ENCODE measurements at regions not wholly inside any gene's neighbourhood (a gene's known extent, or its start where the extent isn't known, plus 50 kb on each side); places are given as distances from the start of the nearest gene placed in this dataset.
"Not testable (repeated sequence)": the region's sequence is repeated elsewhere in the genome, so short reads cannot be mapped to it uniquely, and the experiment has no call there.

DNA sequence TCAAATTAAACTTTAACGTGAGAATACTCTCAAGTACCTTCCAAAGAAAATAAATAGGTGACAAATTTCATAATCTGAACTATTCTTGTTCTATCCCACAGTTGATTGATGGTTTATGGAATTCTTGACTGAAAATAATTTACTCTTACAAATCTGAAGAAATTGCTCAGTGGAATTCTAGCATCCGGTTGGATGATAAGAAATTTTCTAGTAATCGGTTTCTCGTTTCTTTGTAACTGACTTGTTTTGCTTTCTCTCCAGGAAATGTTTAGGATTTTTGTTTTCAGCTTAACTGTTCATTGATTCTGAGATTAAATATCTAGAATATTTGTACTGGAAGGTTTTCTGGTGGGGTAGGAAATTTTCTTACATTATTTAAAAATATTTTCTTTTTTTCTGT is 558.9 kb upstream of the ADAMTS5 start:
- in situ Hi-C loops (cut with HindIII; ENCODE audit: low sequenced_read_pairs), result no loop called here
- DNase-seq (ENCODE audit: low spot score), result no peak

DNA sequence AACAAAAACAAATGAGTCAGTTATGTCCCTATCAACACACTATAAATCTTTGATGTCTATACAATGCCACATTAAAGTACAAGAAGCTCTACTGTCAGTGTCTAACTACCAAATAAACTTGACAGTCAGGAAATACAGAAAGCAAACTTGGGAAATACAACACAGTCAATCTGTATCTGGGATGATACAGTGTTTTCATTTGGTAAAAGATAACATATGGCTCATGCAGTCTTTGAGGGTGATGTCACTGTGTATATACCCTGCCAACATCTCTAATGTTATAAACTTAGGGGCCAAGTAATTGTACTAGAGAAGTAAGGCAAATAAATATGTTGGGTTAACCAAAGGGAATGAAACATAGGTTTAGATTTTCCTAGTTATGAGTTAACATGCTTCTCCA is 552.5 kb upstream of the ADAMTS5 start:
- in situ Hi-C loops (cut with HindIII; ENCODE audit: low sequenced_read_pairs), result no loop called here
- DNase-seq (ENCODE audit: low spot score), result no peak

GRCh38 chr21:27517177-27517576 is 550.3 kb upstream of the ADAMTS5 start:
- DNase-seq (ENCODE audit: low spot score); in situ Hi-C loops (cut with HindIII; ENCODE audit: low sequenced_read_pairs): not testable (repeated sequence)

- DNase-seq (ENCODE audit: low spot score), result no peak
- in situ Hi-C loops (cut with HindIII; ENCODE audit: low sequenced_read_pairs), result no loop called here
Observed at GRCh38 chr21:27515676-27516075, 548.8 kb upstream of the ADAMTS5 start.

DNA sequence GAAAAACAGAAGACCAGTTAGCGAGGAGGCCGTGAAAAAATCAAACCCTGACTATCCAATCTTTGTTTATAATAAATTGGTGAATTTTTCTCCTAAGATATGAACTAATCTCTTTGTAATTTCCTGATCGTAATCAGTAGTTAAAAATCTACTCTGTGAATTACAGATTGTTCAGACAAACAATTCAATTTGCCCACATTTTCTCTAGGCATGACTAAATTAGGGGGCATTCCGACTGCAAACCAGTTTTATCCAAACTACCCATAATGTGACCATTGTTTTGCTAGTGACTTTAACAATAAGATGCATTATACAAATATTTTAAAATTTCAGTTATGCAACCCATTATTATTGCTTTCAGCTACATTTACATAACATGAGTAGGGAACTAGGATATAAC is 546.9 kb upstream of the ADAMTS5 start:
- DNase-seq (ENCODE audit: low spot score), result no peak

GRCh38 chr21:27513016-27513415 is 546.1 kb upstream of the ADAMTS5 start:
- in situ Hi-C loops (cut with HindIII; ENCODE audit: low sequenced_read_pairs), result no loop called here
- DNase-seq (ENCODE audit: low spot score), result no peak

More for the DNA sequence above, 546.9 kb upstream of the ADAMTS5 start:
- in situ Hi-C loops (cut with HindIII; ENCODE audit: low sequenced_read_pairs), result no loop called here

DNA sequence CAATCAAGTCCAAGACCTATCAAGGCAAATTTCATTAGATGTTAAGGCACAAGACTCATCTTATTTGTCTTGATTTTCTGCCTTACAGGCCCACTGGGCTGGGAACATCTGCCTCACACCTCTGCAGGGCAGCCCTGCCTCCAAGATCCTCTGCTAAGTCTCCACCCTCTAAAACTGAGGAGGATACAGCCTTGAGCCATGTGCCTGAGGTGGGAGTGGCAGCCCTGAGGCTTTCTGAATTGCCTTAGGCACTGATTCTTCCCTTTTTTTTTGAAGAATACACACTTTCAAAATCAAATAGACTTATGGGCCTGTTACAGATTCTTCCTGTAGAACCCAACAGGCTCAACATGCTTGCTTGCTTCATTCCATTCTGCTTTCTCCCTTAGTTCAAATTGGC is 544.3 kb upstream of the ADAMTS5 start:
- no peak for DNase-seq (ENCODE audit: low spot score)
- in situ Hi-C loops (cut with HindIII; ENCODE audit: low sequenced_read_pairs), result no loop called here

- in situ Hi-C loops (cut with HindIII; ENCODE audit: low sequenced_read_pairs), result no loop called here
- DNase-seq (ENCODE audit: low spot score), result no peak
Observed at GRCh38 chr21:27507695-27508094, 540.8 kb upstream of the ADAMTS5 start.

DNA sequence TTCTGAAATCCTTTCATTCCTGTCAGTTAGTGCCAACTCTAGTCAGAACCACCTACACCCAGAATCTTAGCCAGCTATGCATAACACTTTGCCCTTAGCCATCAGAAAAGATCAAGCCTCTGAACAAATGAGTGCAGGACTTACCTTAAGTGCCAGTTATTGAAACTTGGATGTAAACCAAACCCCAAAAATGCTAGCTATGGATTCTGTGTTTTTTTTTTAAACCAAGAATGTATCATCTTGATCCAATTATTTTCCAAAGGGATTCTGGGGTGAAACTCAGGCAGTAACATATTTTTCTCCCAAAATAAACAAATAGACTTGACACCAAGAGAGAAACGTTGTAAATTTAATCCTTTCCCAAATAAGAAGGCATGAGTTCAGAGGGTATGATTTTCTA is 538.6 kb upstream of the ADAMTS5 start:
- in situ Hi-C loops (cut with HindIII; ENCODE audit: low sequenced_read_pairs), result no loop called here
- DNase-seq (ENCODE audit: low spot score), result no peak

DNA sequence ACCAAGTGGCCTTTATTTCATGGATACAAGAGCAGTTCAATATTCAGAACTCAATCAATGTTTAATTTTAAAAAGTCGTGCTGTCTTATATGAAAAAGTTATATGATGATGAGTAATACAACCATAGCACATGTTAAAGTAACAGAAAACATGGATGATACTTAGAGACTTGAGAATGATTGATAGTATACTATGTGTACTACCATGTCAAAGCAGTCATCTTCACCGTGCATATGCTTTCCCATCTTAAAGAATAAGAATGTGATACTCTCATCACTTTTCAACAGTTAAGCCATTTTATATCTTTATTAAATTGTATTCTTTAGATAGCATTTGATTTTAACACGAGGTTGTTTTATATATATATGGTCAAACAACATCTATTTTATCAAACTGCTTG is 535.9 kb upstream of the ADAMTS5 start:
- in situ Hi-C loops (cut with HindIII; ENCODE audit: low sequenced_read_pairs), result no loop called here
- no peak for DNase-seq (ENCODE audit: low spot score)

DNA sequence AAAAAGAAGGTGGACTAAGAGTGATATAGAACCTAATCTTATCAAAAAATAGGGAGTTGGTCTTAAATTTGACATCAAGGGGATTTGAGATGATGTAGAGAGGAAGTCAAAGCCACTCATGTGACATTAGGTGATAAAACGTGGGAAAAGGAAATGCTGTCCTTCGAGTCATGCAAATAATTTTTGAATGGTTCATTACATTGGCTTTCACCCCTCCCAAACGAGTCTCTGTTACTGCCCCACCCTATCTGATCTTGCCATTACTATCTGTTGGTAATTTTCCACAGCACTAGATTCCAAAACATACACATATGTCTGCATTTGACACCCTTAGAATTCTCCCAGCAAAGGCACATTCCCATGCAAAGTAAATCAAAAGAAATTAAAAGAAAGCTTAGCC is 531.1 kb upstream of the ADAMTS5 start:
- in situ Hi-C loops (cut with HindIII; ENCODE audit: low sequenced_read_pairs), result no loop called here
- no peak for DNase-seq (ENCODE audit: low spot score)

DNA sequence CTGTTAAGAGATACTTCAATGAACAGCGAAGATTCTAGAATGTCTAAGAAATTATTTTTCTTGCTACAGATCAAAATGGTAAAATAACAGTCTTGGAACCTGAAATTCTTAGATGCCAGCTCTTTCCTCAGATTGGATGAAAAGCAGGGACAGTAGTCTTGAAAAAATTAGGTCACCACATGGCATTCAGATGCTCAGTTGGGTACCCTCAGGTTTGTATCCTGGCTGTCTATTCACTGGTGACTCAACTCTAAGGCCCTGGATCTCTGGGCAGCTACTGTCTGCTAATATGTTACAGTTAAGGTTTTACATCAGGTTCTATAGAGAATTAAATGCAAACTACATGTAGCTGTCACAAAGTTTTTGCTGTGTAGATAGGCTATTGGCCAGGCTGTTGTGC is 528.9 kb upstream of the ADAMTS5 start:
- peak; percentile 86 for DNase-seq (ENCODE audit: low spot score)
- in situ Hi-C loops (cut with HindIII; ENCODE audit: low sequenced_read_pairs), result no loop called here

DNA sequence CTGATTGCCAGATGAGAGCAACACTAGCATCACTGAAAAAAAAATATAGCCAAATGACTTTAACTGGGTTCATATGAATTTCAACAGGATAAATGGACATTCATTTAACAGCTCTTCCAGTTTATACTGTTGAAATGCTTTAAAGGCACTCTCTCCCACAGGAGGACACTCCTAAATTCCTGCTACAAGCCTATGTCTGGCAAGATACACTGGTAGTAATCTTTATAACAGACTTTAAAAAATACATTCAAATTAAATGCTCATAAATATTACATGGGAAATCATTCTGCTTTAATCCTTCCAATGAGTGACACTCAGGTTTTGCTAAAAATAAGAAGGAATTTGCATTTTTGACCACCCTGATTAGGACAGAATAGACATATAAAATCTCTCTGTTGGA is 526.7 kb upstream of the ADAMTS5 start:
- in situ Hi-C loops (cut with HindIII; ENCODE audit: low sequenced_read_pairs), result no loop called here
- DNase-seq (ENCODE audit: low spot score), result no peak

DNA sequence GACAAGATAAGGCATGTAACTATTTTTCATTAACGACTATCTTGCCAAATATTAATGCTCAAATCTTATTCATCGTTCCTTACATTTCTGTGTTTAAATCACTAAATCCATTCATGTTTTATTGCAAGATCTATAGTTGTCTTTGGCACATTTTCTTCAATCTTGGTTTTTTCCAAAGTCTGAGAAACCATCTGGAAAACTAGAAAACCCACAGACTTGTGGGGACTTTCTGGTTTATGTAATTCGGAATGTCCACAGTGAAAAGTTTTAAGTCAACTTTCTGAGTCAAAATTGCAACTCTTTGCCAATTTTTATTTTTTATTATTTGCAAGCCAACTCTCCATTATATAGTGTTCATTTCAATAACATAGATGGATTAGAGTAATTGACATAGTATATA is 520.8 kb upstream of the ADAMTS5 start:
- DNase-seq (ENCODE audit: low spot score), result no peak
- in situ Hi-C loops (cut with HindIII; ENCODE audit: low sequenced_read_pairs), result no loop called here

DNA sequence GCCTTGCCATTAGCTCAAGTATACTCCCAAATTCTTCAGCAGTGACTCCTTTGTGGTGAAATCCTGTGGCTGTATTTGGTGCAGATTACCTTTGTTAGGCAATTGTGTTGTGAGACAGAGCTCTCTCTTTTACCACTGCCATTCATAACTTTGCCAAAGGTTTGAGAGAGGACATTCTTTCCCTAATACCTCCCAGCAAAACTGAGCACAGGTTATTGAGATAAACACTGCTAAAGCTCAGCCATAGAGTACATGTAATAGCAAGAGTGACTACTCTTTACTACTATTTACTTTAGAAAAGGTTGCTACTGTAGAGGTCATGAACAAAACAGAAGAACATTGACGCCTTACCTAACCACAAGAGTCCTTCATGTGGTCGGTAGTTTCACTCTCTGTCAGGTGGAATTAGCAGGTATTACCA is 514.0 kb upstream of the ADAMTS5 start:
- in situ Hi-C loops (cut with HindIII; ENCODE audit: low sequenced_read_pairs), result no loop called here
- DNase-seq (ENCODE audit: low spot score), result no peak

GRCh38 chr21:27477296-27477695 is 510.4 kb upstream of the ADAMTS5 start:
- DNase-seq (ENCODE audit: low spot score), result no peak
- in situ Hi-C loops (cut with HindIII; ENCODE audit: low sequenced_read_pairs), result no loop called here

DNA sequence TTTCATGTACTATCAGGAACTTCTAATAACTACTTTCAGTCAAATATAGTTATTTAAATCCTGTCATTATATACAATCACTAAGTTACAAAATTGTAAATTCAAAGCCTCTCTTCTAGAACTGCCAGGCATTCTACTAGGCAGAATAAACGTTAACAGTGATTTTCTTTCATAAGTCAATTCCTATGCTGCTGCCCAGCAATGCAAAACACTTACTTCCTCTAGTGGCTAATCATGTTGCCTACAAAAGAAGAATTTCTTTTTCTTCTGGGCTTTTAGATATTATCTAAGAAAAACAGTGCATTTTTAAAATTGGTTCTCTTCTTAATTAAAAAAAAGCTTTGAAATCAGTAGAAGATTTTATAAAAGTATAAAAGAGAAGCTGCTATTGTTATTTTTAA is 509.8 kb upstream of the ADAMTS5 start:
- peak; percentile 17 for DNase-seq (ENCODE audit: low spot score)
- in situ Hi-C loops (cut with HindIII; ENCODE audit: low sequenced_read_pairs), result no loop called here

DNA sequence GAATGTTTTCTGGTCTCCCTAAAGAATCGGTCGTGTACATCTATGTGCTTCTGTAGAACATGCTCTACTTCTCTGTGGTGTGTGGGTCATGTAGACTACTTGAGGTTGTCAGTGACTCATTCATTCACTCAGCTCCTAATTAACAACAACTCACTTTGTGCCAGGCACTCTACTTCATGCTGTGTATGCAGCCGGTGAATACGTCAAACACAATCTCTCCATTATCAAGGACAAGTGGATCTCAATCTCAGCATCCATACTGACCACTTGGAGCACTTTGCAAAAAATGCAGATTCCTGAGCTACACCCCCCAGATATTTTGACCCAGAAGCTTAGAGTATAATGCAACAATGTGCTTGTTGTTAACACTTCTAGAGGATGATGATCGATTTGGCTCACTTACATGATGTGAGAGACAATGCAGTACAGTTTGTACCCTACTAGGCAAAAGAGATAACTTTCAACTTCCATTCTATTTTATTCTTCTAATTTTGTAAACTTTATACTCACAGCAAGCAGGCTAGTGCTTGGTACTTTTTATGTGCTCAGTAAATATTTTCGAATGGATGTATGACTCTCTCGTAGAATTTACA is 508.6 kb upstream of the ADAMTS5 start:
- DNase-seq (ENCODE audit: low spot score), result peak; percentile 13
- in situ Hi-C loops (cut with HindIII; ENCODE audit: low sequenced_read_pairs), result no loop called here

DNA sequence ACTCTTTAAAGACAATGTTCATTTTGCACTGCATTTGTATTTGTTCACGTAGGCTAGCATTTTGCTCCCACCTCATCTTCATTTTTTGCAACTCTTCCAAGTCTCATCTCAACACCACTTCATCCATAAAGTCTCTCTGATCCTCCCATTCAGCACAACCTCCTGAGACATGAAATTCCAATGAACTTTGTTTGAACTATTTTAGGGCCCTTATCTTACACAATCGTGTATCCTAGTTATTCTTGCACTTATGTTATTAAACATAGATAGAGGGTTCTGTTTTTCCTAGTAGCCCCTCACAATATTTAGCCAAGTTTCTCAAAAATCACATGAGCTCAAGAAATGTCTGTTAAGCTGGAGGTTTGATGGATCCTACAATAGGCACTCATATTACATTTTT is 500.5 kb upstream of the ADAMTS5 start:
- in situ Hi-C loops (cut with HindIII; ENCODE audit: low sequenced_read_pairs), result no loop called here

GRCh38 chr21:27466140-27466539 is 499.3 kb upstream of the ADAMTS5 start:
- DNase-seq (ENCODE audit: low spot score), result no peak
- in situ Hi-C loops (cut with HindIII; ENCODE audit: low sequenced_read_pairs), result no loop called here

More for the DNA sequence above, 500.5 kb upstream of the ADAMTS5 start:
- DNase-seq (ENCODE audit: low spot score), result no peak

DNA sequence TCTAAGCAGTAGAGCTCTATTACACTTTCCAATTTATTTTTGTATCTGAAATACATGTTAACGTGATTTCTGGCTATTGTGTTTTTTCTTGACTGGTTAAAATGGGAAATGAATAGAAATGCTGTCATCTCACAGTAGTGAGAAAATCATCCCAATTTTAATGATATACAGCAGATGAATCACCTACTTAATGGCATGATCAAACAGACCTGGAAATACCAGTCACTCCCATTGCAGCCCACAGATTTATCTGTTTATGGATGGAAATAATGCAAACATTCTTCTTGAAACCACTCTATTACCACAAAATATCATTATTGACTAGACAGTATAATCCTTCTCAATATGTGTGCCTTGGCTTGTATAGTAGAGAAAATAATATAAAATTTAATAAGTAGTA is 497.8 kb upstream of the ADAMTS5 start:
- DNase-seq (ENCODE audit: low spot score), result no peak
- in situ Hi-C loops (cut with HindIII; ENCODE audit: low sequenced_read_pairs), result no loop called here

- in situ Hi-C loops (cut with HindIII; ENCODE audit: low sequenced_read_pairs), result no loop called here
- no peak for DNase-seq (ENCODE audit: low spot score)
Observed at GRCh38 chr21:27462726-27463125, 495.8 kb upstream of the ADAMTS5 start.

Measured in G401 (cell line).